ENCODE measurements at regions not wholly inside any gene's neighbourhood (a gene's known extent, or its start where the extent isn't known, plus 50 kb on each side); places are given as distances from the start of the nearest gene placed in this dataset.

- H3K9me3 ChIP-seq (ENCODE audit: control insufficient read depth, insufficient read depth, low read length), result peaks cover 9% of the 10 kb centered on the region
- ChIA-PET POLR2A (ENCODE audit: unreplicated experiment) (no interaction called here), CTCF (no interaction called here)
- H2AK5ac ChIP-seq (ENCODE audit: low read depth, low read length), result no peak overlapping the region
- no peak for DNase-seq
- no peak overlapping the region for H2BK120ac ChIP-seq (ENCODE audit: low read depth, low read length)
- dilution Hi-C loops (cut with HindIII; ENCODE audit: low sequenced_read_pairs, unreplicated experiment), result no loop called here
- no peak overlapping the region for H2AK9ac ChIP-seq (replicated peaks; ENCODE audit: low read depth, low read length, poor library complexity)
- H2BK5ac ChIP-seq (ENCODE audit: low read depth, low read length, poor library complexity, severe bottlenecking), result no peak overlapping the region
- H3K23ac ChIP-seq (ENCODE audit: low read depth, low read length), result no peak overlapping the region
- no peak overlapping the region for H3K18ac ChIP-seq (ENCODE audit: low read depth, low read length)
- no peaks in the 10 kb centered on the region for H3K36me3 ChIP-seq (ENCODE audit: control insufficient read depth, insufficient read depth, low read length)
- H3K4ac ChIP-seq (ENCODE audit: low read depth, low read length), result no peak overlapping the region
- H4K5ac ChIP-seq (ENCODE audit: low read depth, low read length), result no peak overlapping the region
- H3K27ac ChIP-seq (ENCODE audit: insufficient read depth, low read length), result no peak overlapping the region
- H3K79me1 ChIP-seq (ENCODE audit: low read depth in 1 of 2, low read length in 2 of 2), result no peaks in the 10 kb centered on the region
- TF ChIP-seq RCOR1 (IDR thresholded peaks at IDR 0.05; ENCODE audit: insufficient replicate concordance, low read length) (no peak), SMC3 (IDR thresholded peaks at IDR 0.05; ENCODE audit: low read depth, low read length) (no peak), USF2 (IDR thresholded peaks at IDR 0.05; ENCODE audit: low read depth, low read length) (no peak), CEBPB (IDR thresholded peaks at IDR 0.05; ENCODE audit: low read depth, low read length) (no peak), MAZ (IDR thresholded peaks at IDR 0.05; ENCODE audit: borderline replicate concordance, low read depth, low read length) (no peak), RAD21 (IDR thresholded peaks at IDR 0.05; ENCODE audit: low read length) (no peak), NFE2L2 (IDR thresholded peaks at IDR 0.05; ENCODE audit: low read depth, low read length) (no peak), FOS (IDR thresholded peaks at IDR 0.05; ENCODE audit: low read depth, low read length) (no peak), POLR2A (IDR thresholded peaks at IDR 0.05; ENCODE audit: low read depth, low read length) (no peak), BHLHE40 (IDR thresholded peaks at IDR 0.05; ENCODE audit: low read depth, low read length) (no peak), CTCF (conservative IDR thresholded peaks at IDR 0.05; ENCODE audit: low read depth, low read length) (no peak), MXI1 (IDR thresholded peaks at IDR 0.05; ENCODE audit: borderline replicate concordance, low read depth, low read length) (no peak), CHD1 (IDR thresholded peaks at IDR 0.05; ENCODE audit: low read depth, low read length) (no peak), ELK1 (IDR thresholded peaks at IDR 0.05; ENCODE audit: borderline replicate concordance, low read depth, low read length) (no peak)
- no peak overlapping the region for H3K14ac ChIP-seq (replicated peaks; ENCODE audit: low read depth, low read length)
- no peak overlapping the region for H2BK15ac ChIP-seq (ENCODE audit: low read depth, low read length)
- no peak for ATAC-seq (ENCODE audit: low read depth)
- no peaks in the 10 kb centered on the region for H4K20me1 ChIP-seq (ENCODE audit: insufficient read depth, low read length)
- no peak overlapping the region for H3K4me3 ChIP-seq (ENCODE audit: insufficient read depth, low read depth, low read length)
- no peaks in the 10 kb centered on the region for H3K9me1 ChIP-seq (ENCODE audit: insufficient read depth, low read length)
- no CpG with 5 or more reads among the region's 2 CpGs for WGBS, 2 experiments (ENCODE audit: extremely low coverage in 2 of 2, insufficient read length in 1 of 2)
- no peak overlapping the region for H3K56ac ChIP-seq (ENCODE audit: extremely low read depth, insufficient read depth, low read length)
- no peak overlapping the region for H4K8ac ChIP-seq (ENCODE audit: low read depth in 2 of 2, low read length in 2 of 2)
- no peak overlapping the region for H2AFZ ChIP-seq (replicated peaks; ENCODE audit: low read length, poor library complexity)
- H3K4me1 ChIP-seq (ENCODE audit: control insufficient read depth, insufficient read depth, low read length), result no peaks in the 10 kb centered on the region
- no peak overlapping the region for H2BK20ac ChIP-seq (ENCODE audit: low read depth, low read length)
- in situ Hi-C loops (cut with MboI; ENCODE audit: low sequenced_read_pairs), result no loop called here
- H3K9ac ChIP-seq (ENCODE audit: low read depth, low read length), result no peak overlapping the region
- intact Hi-C loops (cut with micrococcal nuclease), result no loop called here
- no TSS peak for BruUV-seq (replicated peaks)
- H4K91ac ChIP-seq (ENCODE audit: insufficient read depth, low read depth, low read length), result no peak overlapping the region
- H3K27me3 ChIP-seq (ENCODE audit: control insufficient read depth, insufficient read depth, low read length), result no peaks in the 10 kb centered on the region
- no peak overlapping the region for H3K4me2 ChIP-seq (ENCODE audit: low read depth, low read length)
Observed at GRCh38 chr15:45884289-45884688, 249.5 kb downstream of the SQOR start.

Measured in IMR-90 (cell line).